Keratinocyte (primary cell): ENCODE measurements at regions not wholly inside any gene's neighbourhood (a gene's known extent, or its start where the extent isn't known, plus 50 kb on each side); places are given as distances from the start of the nearest gene placed in this dataset.

ENCODE experiments used
- DNase-seq: peaks from one replicate; pipeline ENCODE4 v3.0.0-alpha.2; 2011; ENCODE audit warnings: low read depth, missing footprints, low spot score
- FAIRE-seq: peaks from 2 replicates; lab custom pipeline; 2011; peaks lifted over from hg19 to GRCh38; lab: Jason Lieb, UNC
- H2AFZ ChIP-seq: 2 replicates; pipeline ENCODE4 v1.6.0; 2012; ENCODE audit warnings: low read length, control low read depth, inconsistent platforms; ENCODE audit not compliant: control insufficient read depth
- H3K27ac ChIP-seq: 2 replicates; pipeline ENCODE4 v1.5.1; 2011; ENCODE audit warnings: low read length; ENCODE audit not compliant: control insufficient read depth, insufficient read depth
- H3K27me3 ChIP-seq: 3 replicates; pipeline ENCODE4 v1.6.0; 2011; ENCODE audit warnings: low read length; ENCODE audit not compliant: control insufficient read depth, insufficient read depth; ENCODE audit errors: extremely low read depth
- H3K36me3 ChIP-seq, 2 experiments: 2 replicates in 1 of 2; 3 replicates in 1 of 2; pipeline ENCODE4 v1.5.1; 2011; ENCODE audit warnings: low read length in 2 of 2, mild to moderate bottlenecking in 1 of 2; ENCODE audit not compliant: control insufficient read depth in 2 of 2, insufficient read depth in 2 of 2; ENCODE audit errors: extremely low read depth in 1 of 2
- H3K4me1 ChIP-seq: 3 replicates; pipeline ENCODE4 v1.5.1; 2011; ENCODE audit warnings: low read length; ENCODE audit not compliant: control insufficient read depth, insufficient read depth; ENCODE audit errors: extremely low read depth
- H3K4me2 ChIP-seq: 3 replicates; pipeline ENCODE4 v1.6.0; 2011; ENCODE audit warnings: low read depth, low read length; ENCODE audit not compliant: control insufficient read depth, insufficient read depth; ENCODE audit errors: extremely low read depth
- H3K4me3 ChIP-seq, 3 experiments: fragments of 200-600 bp in 1 of 3; sonication (generic) in 1 of 3; 2 replicates in 2 of 3; 3 replicates in 1 of 3; pipeline ENCODE4 v1.5.1; 2011 to 2016; ENCODE audit warnings: low read length in 3 of 3, mild to moderate bottlenecking in 3 of 3, control low read depth in 2 of 3, inconsistent platforms in 1 of 3, low read depth in 1 of 3, mixed read lengths in 1 of 3, mixed run types in 1 of 3, moderate library complexity in 1 of 3; ENCODE audit not compliant: control insufficient read depth in 2 of 3, insufficient read depth in 2 of 3; ENCODE audit errors: extremely low read depth in 1 of 3
- H3K79me2 ChIP-seq: 2 replicates; pipeline ENCODE4 v1.6.0; 2012; ENCODE audit warnings: low read length; ENCODE audit not compliant: control insufficient read depth, insufficient read depth
- H3K9ac ChIP-seq: 3 replicates; pipeline ENCODE4 v1.6.0; 2011; ENCODE audit warnings: low read length; ENCODE audit not compliant: control insufficient read depth, insufficient read depth; ENCODE audit errors: extremely low read depth
- H3K9me1 ChIP-seq: 3 replicates; pipeline ENCODE4 v1.6.0; 2011; ENCODE audit warnings: low read length; ENCODE audit not compliant: control insufficient read depth, insufficient read depth; ENCODE audit errors: extremely low read depth
- H3K9me3 ChIP-seq: 2 replicates; pipeline ENCODE4 v1.5.1; 2012; ENCODE audit warnings: low read depth, low read length; ENCODE audit not compliant: control insufficient read depth
- H4K20me1 ChIP-seq: 3 replicates; pipeline ENCODE4 v1.6.0; 2011; ENCODE audit warnings: low read length; ENCODE audit not compliant: control insufficient read depth, insufficient read depth; ENCODE audit errors: extremely low read depth
- EZH2 ChIP-seq: IDR thresholded peaks from one replicate; pipeline ENCODE4 v1.6.1; 2012; ENCODE audit warnings: inconsistent platforms, mild to moderate bottlenecking, low read length, moderate library complexity
- dilution Hi-C: fragments of 300-500 bp; cut with MboI; formaldehyde crosslinking; loops from one replicate; pipeline ENCODE4 v1.7.0; 2020; ENCODE audit warnings: low sequenced_read_pairs; ENCODE audit not compliant: extremely low pct_ligation_motif_present
- TF ChIP-seq, protein P1 (sequence below), 3 experiments: IDR thresholded peaks in 1 of 3; conservative IDR thresholded peaks in 1 of 3; optimal IDR thresholded peaks in 1 of 3; 2 replicates in 2 of 3; 3 replicates in 1 of 3; pipeline versions ENCODE3 to v1.5.1; 2011; ENCODE audit warnings: low read length in 3 of 3, mild to moderate bottlenecking in 3 of 3, moderate library complexity in 2 of 3, control low read depth in 1 of 3, inconsistent platforms in 1 of 3; ENCODE audit not compliant: insufficient read depth in 2 of 3; ENCODE audit errors: extremely low read depth in 1 of 3

DNA sequence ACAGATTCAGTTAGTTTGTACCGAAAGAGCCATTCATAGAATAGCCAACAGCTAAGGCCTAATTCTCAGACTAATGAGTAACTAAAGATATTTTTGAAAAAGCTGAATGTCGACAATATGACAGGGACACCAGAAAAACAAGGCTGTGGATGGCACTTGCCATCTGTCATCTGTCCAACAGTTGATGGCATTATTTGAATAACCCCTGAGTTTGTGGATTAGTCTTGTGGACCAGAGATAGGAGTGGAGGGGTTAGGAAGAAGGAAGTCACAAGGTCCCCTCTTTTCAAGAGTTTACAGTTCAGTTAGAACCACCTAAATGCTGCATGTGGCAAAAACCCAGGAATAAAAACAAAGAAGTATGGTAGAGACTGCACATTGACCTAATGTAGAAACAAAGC lies 356.5 kb upstream of the DUSP10 start:
- FAIRE-seq = no peak
- H3K79me2 ChIP-seq = no peaks in the 10 kb centered on the region
- TF ChIP-seq, protein P1, sequence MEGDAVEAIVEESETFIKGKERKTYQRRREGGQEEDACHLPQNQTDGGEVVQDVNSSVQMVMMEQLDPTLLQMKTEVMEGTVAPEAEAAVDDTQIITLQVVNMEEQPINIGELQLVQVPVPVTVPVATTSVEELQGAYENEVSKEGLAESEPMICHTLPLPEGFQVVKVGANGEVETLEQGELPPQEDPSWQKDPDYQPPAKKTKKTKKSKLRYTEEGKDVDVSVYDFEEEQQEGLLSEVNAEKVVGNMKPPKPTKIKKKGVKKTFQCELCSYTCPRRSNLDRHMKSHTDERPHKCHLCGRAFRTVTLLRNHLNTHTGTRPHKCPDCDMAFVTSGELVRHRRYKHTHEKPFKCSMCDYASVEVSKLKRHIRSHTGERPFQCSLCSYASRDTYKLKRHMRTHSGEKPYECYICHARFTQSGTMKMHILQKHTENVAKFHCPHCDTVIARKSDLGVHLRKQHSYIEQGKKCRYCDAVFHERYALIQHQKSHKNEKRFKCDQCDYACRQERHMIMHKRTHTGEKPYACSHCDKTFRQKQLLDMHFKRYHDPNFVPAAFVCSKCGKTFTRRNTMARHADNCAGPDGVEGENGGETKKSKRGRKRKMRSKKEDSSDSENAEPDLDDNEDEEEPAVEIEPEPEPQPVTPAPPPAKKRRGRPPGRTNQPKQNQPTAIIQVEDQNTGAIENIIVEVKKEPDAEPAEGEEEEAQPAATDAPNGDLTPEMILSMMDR (optimal IDR thresholded peaks at IDR 0.05 in 1 of 3, IDR thresholded peaks at IDR 0.05 in 1 of 3, conservative IDR thresholded peaks at IDR 0.05 in 1 of 3; ENCODE audit: extremely low read depth in 1 of 3, insufficient read depth in 2 of 3, low read length in 3 of 3) = no peak
- TF ChIP-seq EZH2 = no peak
- H4K20me1 ChIP-seq = no peaks in the 10 kb centered on the region
- no peaks in the 10 kb centered on the region for H3K36me3 ChIP-seq
- no peak overlapping the region for H3K9ac ChIP-seq
- peaks cover 5% of the 10 kb centered on the region for H3K4me1 ChIP-seq
- no peaks in the 10 kb centered on the region for H3K27me3 ChIP-seq
- H3K4me2 ChIP-seq = no peak overlapping the region
- dilution Hi-C loops = no loop called here
- no peak overlapping the region for H3K4me3 ChIP-seq
- H3K9me3 ChIP-seq = no peaks in the 10 kb centered on the region
- no peak overlapping the region for H3K27ac ChIP-seq
- no peak overlapping the region for H2AFZ ChIP-seq
- H3K9me1 ChIP-seq = no peaks in the 10 kb centered on the region
- DNase-seq = no peak

GRCh38 chr1:222097588-222097987 lies 355.7 kb upstream of the DUSP10 start:
- DNase-seq (no peak), FAIRE-seq (no peak)
- H3K27me3 ChIP-seq = no peaks in the 10 kb centered on the region
- H3K9ac ChIP-seq = no peak overlapping the region
- no peaks in the 10 kb centered on the region for H3K9me3 ChIP-seq
- dilution Hi-C loops = no loop called here
- no peaks in the 10 kb centered on the region for H4K20me1 ChIP-seq
- no peak overlapping the region for H2AFZ ChIP-seq
- no peaks in the 10 kb centered on the region for H3K9me1 ChIP-seq
- H3K27ac ChIP-seq = no peak overlapping the region
- H3K4me2 ChIP-seq = no peak overlapping the region
- no peak overlapping the region for H3K4me3 ChIP-seq
- TF ChIP-seq, protein P1 (optimal IDR thresholded peaks at IDR 0.05 in 1 of 3, IDR thresholded peaks at IDR 0.05 in 1 of 3, conservative IDR thresholded peaks at IDR 0.05 in 1 of 3; ENCODE audit: extremely low read depth in 1 of 3, insufficient read depth in 2 of 3, low read length in 3 of 3) = no peak
- TF ChIP-seq EZH2 = no peak
- H3K36me3 ChIP-seq = no peaks in the 10 kb centered on the region
- H3K4me1 ChIP-seq = peaks cover 5% of the 10 kb centered on the region
- no peaks in the 10 kb centered on the region for H3K79me2 ChIP-seq
